ENCODE measurements at regions not wholly inside any gene's neighbourhood (a gene's known extent, or its start where the extent isn't known, plus 50 kb on each side); places are given as distances from the start of the nearest gene placed in this dataset.

GRCh38 chr14:48373981-48374380, 698.6 kb upstream of the MDGA2 start:
- WGBS, 4 donors = 33 to 51% (median 45%) methylated on average over 3 of the region's 3 CpGs
- Histone ChIP-seq H3K36me3 (replicated peaks in 1 of 2) (no peaks in the 10 kb centered on the region), H3K27me3 (no peaks in the 10 kb centered on the region), H3K4me3 (no peak overlapping the region), H3K9me3 (replicated peaks in 1 of 3) (no peaks in the 10 kb centered on the region), H3K4me1 (replicated peaks in 1 of 2) (no peaks in the 10 kb centered on the region), H3K27ac (no peak overlapping the region)
- DNase-seq = no peak
- TF ChIP-seq POLR2A (IDR thresholded peaks at IDR 0.05) (no peak), CTCF (IDR thresholded peaks at IDR 0.05) (no peak)
- intact Hi-C loops (cut with DNase I) = no loop called here

- no peak for DNase-seq
- Histone ChIP-seq H3K27ac (no peak overlapping the region), H3K4me3 (no peak overlapping the region), H3K36me3 (replicated peaks in 1 of 2) (no peaks in the 10 kb centered on the region), H3K27me3 (no peaks in the 10 kb centered on the region), H3K9me3 (replicated peaks in 1 of 3) (no peaks in the 10 kb centered on the region), H3K4me1 (replicated peaks in 1 of 2) (no peaks in the 10 kb centered on the region)
- 58 to 77% (median 62%) methylated on average over 2 of the region's 2 CpGs for WGBS, 4 donors
- intact Hi-C loops (cut with DNase I) = no loop called here
- TF ChIP-seq CTCF (IDR thresholded peaks at IDR 0.05) (no peak), POLR2A (IDR thresholded peaks at IDR 0.05) (no peak)
Observed at GRCh38 chr14:48350971-48351370, 675.6 kb upstream of the MDGA2 start.

- no peaks in the 10 kb centered on the region for H3K27me3 ChIP-seq
- TF ChIP-seq CTCF (IDR thresholded peaks at IDR 0.05) (no peak), POLR2A (IDR thresholded peaks at IDR 0.05) (no peak)
- H3K27ac ChIP-seq = no peak overlapping the region
- DNase-seq = no peak
- 88 to 92% (median 89%) methylated on average over 2 of the region's 2 CpGs for WGBS, 4 donors
- no peaks in the 10 kb centered on the region for H3K36me3 ChIP-seq (replicated peaks in 1 of 2)
- H3K4me3 ChIP-seq = no peak overlapping the region
- intact Hi-C loops (cut with DNase I) = no loop called here
- H3K4me1 ChIP-seq (replicated peaks in 1 of 2) = no peaks in the 10 kb centered on the region
- no peaks in the 10 kb centered on the region for H3K9me3 ChIP-seq (replicated peaks in 1 of 3)
Observed at GRCh38 chr14:48349689-48350088, 674.3 kb upstream of the MDGA2 start.

GRCh38 chr14:48341069-48341468, 665.7 kb upstream of the MDGA2 start:
- no peaks in the 10 kb centered on the region for H3K27me3 ChIP-seq
- TF ChIP-seq POLR2A (IDR thresholded peaks at IDR 0.05) = no peak

GRCh38 chr14:48333221-48333920, 658.0 kb upstream of the MDGA2 start:
- intact Hi-C loops (cut with DNase I) = no loop called here
- Histone ChIP-seq H3K4me1 (replicated peaks in 1 of 2) (no peaks in the 10 kb centered on the region), H3K9me3 (replicated peaks in 1 of 3) (no peaks in the 10 kb centered on the region), H3K36me3 (replicated peaks in 1 of 2) (no peaks in the 10 kb centered on the region), H3K27ac (no peak overlapping the region), H3K4me3 (no peak overlapping the region), H3K27me3 (no peaks in the 10 kb centered on the region)
- DNase-seq = no peak
- 33 to 45% (median 37%) methylated on average over 2 of the region's 2 CpGs for WGBS, 4 donors
- TF ChIP-seq CTCF (IDR thresholded peaks at IDR 0.05) (no peak), POLR2A (IDR thresholded peaks at IDR 0.05) (no peak)

More at GRCh38 chr14:48341069-48341468, 665.7 kb upstream of the MDGA2 start:
- Histone ChIP-seq H3K4me1 (replicated peaks in 1 of 2) (no peaks in the 10 kb centered on the region), H3K9me3 (replicated peaks in 1 of 3) (no peaks in the 10 kb centered on the region), H3K36me3 (replicated peaks in 1 of 2) (no peaks in the 10 kb centered on the region), H3K4me3 (no peak overlapping the region), H3K27ac (no peak overlapping the region)
- intact Hi-C loops (cut with DNase I) = no loop called here
- DNase-seq = no peak
- WGBS, 4 donors = 31 to 52% (median 42%) methylated on average over 1 of the region's 1 CpG

Measured in adrenal gland (tissue), 9 donors.